ENCODE measurements at regions not wholly inside any gene's neighbourhood (a gene's known extent, or its start where the extent isn't known, plus 50 kb on each side); places are given as distances from the start of the nearest gene placed in this dataset.
A peak's percentile ranks its signal among the peaks of the same experiment; 100 is the strongest.

- ChIA-PET POLR2A (interaction anchor here (0.6 kb wide), 1 partner anchor 53 kb away, joined by 3 read pairs; no protein-coding TSS in a partner anchor), CTCF (interaction anchor here (0.6 to 1.8 kb wide), 4 partner anchors 172 to 302 kb away, joined by 3 to 6 read pairs (median 5); no protein-coding TSS in a partner anchor)
- Histone ChIP-seq H3K4me3 (peak overlapping the region; percentile 24; the same call in 1 of the 3 replicates), H3K9me3 (no peaks in the 10 kb centered on the region), H3K4me1 (peaks cover 82% of the 10 kb centered on the region), H3K4me2 (peak overlapping the region; percentile 86), H3K27ac (peak overlapping the region; percentile 51 to 69)
- TF ChIP-seq MAFK (IDR thresholded peaks at IDR 0.05; ENCODE audit: partially characterized antibody): peak; percentile 68
- no peak for TF ChIP-seq ZFP36 (IDR thresholded peaks at IDR 0.05; ENCODE audit: borderline replicate concordance, partially characterized antibody)
- TF ChIP-seq JUN (IDR thresholded peaks at IDR 0.05): peak in 1 of 2 experiments; percentile 59; a peak in 2 of 5 replicates
- TF ChIP-seq FOXS1 (CRISPR knock-in tag; IDR thresholded peaks at IDR 0.05): no peak
- no peak for TF ChIP-seq PHF8 (IDR thresholded peaks at IDR 0.05; ENCODE audit: borderline replicate concordance, low read depth)
- no peak for TF ChIP-seq REST (IDR thresholded peaks at IDR 0.05)
- no peak for TF ChIP-seq CHD4 (IDR thresholded peaks at IDR 0.05; ENCODE audit: borderline replicate concordance)
- TF ChIP-seq BCL3 (IDR thresholded peaks at IDR 0.05): no peak
- 0 out of 2 replicates have a peak, but pooled peaks have one; percentile 9 for TF ChIP-seq USF2 (IDR thresholded peaks at IDR 0.05)
- TF ChIP-seq EP300 (IDR thresholded peaks at IDR 0.05): peak in 1 of 2 experiments; percentile 33; a peak in 2 of 5 replicates
- TF ChIP-seq NR3C1 (IDR thresholded peaks at IDR 0.05): no peak
- peak; percentile 65; the same call in 1 of the 2 replicates for TF ChIP-seq GATA3 (IDR thresholded peaks at IDR 0.05; ENCODE audit: borderline replicate concordance)
- TF ChIP-seq KDM5A (IDR thresholded peaks at IDR 0.05): no peak
- TF ChIP-seq HMGXB4 (CRISPR knock-in tag; IDR thresholded peaks at IDR 0.05; ENCODE audit: borderline replicate concordance): no peak
- TF ChIP-seq ELK1 (IDR thresholded peaks at IDR 0.05; ENCODE audit: low read depth, low read length): no peak
- TF ChIP-seq ZC3H11A (IDR thresholded peaks at IDR 0.05): no peak
- TF ChIP-seq RFX5 (IDR thresholded peaks at IDR 0.05): no peak
- no peak for TF ChIP-seq ZNF302 (CRISPR knock-in tag; IDR thresholded peaks at IDR 0.05)
- no peak for TF ChIP-seq ATOH8 (CRISPR knock-in tag; IDR thresholded peaks at IDR 0.05; ENCODE audit: low read depth)
- peak; percentile 69; the same call in 1 of the 2 replicates for TF ChIP-seq FOSL2 (IDR thresholded peaks at IDR 0.05)
- peak; percentile 68 for TF ChIP-seq FOSL2 (CRISPR knock-in tag; IDR thresholded peaks at IDR 0.05)
- no peak for TF ChIP-seq RNF2 (IDR thresholded peaks at IDR 0.05; ENCODE audit: borderline replicate concordance, low read depth)
- TF ChIP-seq CEBPB (IDR thresholded peaks at IDR 0.05): no peak
- peak; percentile 87 for TF ChIP-seq JUNB (IDR thresholded peaks at IDR 0.05)
- TF ChIP-seq MAX (IDR thresholded peaks at IDR 0.05): peak; percentile 71
- TF ChIP-seq EHMT2 (IDR thresholded peaks at IDR 0.05; ENCODE audit: low read depth): no peak
- TF ChIP-seq CTCF (IDR thresholded peaks at IDR 0.05): peak; percentile 8; the same call in 1 of the 3 replicates
- peak; percentile 44 to 74; a peak in 5 of 6 replicates for ATAC-seq
- DNase-seq (ENCODE audit: low read depth in 1 of 2, low spot score in 1 of 2): peak in 1 of 2 experiments; percentile 71
- under 1% methylated on average over 7 of the region's 7 CpGs for WGBS (ENCODE audit: missing lambda C conversion rate)
- FAIRE-seq: no peak
Observed at GRCh38 chr2:37585982-37586621, 85.3 kb downstream of the CDC42EP3 start.

Data from A549 (cell line).